ENCODE measurements at regions not wholly inside any gene's neighbourhood (a gene's known extent, or its start where the extent isn't known, plus 50 kb on each side); places are given as distances from the start of the nearest gene placed in this dataset.

GRCh38 chrX:6729626-6730025 lies 194.7 kb upstream of the VCX3A start:
- DNase-seq (ENCODE audit: low read depth): no peak
- H3K4me3 ChIP-seq (ENCODE audit: control insufficient read depth, low read depth, low read length): no peak overlapping the region
- TF ChIP-seq CTCF (conservative IDR thresholded peaks at IDR 0.05; ENCODE audit: control insufficient read depth, insufficient read depth, low read depth, low read length): no peak

GRCh38 chrX:6718766-6719165 lies 183.8 kb upstream of the VCX3A start:
- no peak overlapping the region for H3K4me3 ChIP-seq (ENCODE audit: control insufficient read depth, low read depth, low read length)
- no peak for TF ChIP-seq CTCF (conservative IDR thresholded peaks at IDR 0.05; ENCODE audit: control insufficient read depth, insufficient read depth, low read depth, low read length)
- DNase-seq (ENCODE audit: low read depth): no peak

GRCh38 chrX:6708676-6709380 lies 173.9 kb upstream of the VCX3A start:
- DNase-seq (ENCODE audit: low read depth): no peak
- TF ChIP-seq CTCF (conservative IDR thresholded peaks at IDR 0.05; ENCODE audit: control insufficient read depth, insufficient read depth, low read depth, low read length): no peak
- no peak overlapping the region for H3K4me3 ChIP-seq (ENCODE audit: control insufficient read depth, low read depth, low read length)

- H3K4me3 ChIP-seq (ENCODE audit: control insufficient read depth, low read depth, low read length): no peak overlapping the region
- no peak for DNase-seq (ENCODE audit: low read depth)
- TF ChIP-seq CTCF (conservative IDR thresholded peaks at IDR 0.05; ENCODE audit: control insufficient read depth, insufficient read depth, low read depth, low read length): no peak
These were observed 173.1 kb upstream of the VCX3A start for GRCh38 chrX:6708041-6708440.

GRCh38 chrX:6707497-6707896 lies 172.6 kb upstream of the VCX3A start:
- no peak overlapping the region for H3K4me3 ChIP-seq (ENCODE audit: control insufficient read depth, low read depth, low read length)
- no peak for TF ChIP-seq CTCF (conservative IDR thresholded peaks at IDR 0.05; ENCODE audit: control insufficient read depth, insufficient read depth, low read depth, low read length)
- DNase-seq (ENCODE audit: low read depth): no peak

GRCh38 chrX:6701085-6701484 lies 166.2 kb upstream of the VCX3A start:
- no peak overlapping the region for H3K4me3 ChIP-seq (ENCODE audit: control insufficient read depth, low read depth, low read length)
- TF ChIP-seq CTCF (conservative IDR thresholded peaks at IDR 0.05; ENCODE audit: control insufficient read depth, insufficient read depth, low read depth, low read length): no peak
- DNase-seq (ENCODE audit: low read depth): no peak

- TF ChIP-seq CTCF (conservative IDR thresholded peaks at IDR 0.05; ENCODE audit: control insufficient read depth, insufficient read depth, low read depth, low read length): no peak
- no peak for DNase-seq (ENCODE audit: low read depth)
- H3K4me3 ChIP-seq (ENCODE audit: control insufficient read depth, low read depth, low read length): no peak overlapping the region
These were observed 160.8 kb upstream of the VCX3A start for GRCh38 chrX:6695717-6696116.

Data from fibroblast of mammary gland (primary cell).